Ramos (cell line): ENCODE measurements at regions not wholly inside any gene's neighbourhood (a gene's known extent, or its start where the extent isn't known, plus 50 kb on each side); places are given as distances from the start of the nearest gene placed in this dataset.

Experiments used
- in situ Hi-C: fragments of 300-500 bp; cut with MboI; formaldehyde crosslinking; loops from one replicate; pipeline ENCODE4 v1.14.3; 2022; ENCODE audit warnings: low sequenced_read_pairs; ENCODE audit not compliant: unreplicated experiment

DNA sequence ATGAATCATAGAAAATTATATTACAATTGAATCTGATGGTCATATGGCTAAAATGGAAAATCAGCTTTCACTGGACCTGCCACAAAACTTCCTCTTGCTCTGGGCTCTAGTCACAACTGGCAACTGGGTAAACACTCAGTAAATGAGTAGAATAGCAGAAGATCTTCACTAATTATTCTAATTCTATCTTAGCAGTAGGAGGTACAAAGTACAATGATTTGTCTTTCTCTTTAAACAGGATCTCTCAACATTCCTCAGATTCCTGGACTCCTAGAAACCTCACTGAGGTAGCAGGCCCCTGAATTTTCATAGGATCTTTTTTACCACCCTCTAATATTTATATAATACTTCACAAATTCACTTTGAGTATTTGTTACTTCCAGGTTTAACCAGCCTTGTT lies 239.9 kb upstream of the SMARCA2 start:
- in situ Hi-C loops: no loop called here

DNA sequence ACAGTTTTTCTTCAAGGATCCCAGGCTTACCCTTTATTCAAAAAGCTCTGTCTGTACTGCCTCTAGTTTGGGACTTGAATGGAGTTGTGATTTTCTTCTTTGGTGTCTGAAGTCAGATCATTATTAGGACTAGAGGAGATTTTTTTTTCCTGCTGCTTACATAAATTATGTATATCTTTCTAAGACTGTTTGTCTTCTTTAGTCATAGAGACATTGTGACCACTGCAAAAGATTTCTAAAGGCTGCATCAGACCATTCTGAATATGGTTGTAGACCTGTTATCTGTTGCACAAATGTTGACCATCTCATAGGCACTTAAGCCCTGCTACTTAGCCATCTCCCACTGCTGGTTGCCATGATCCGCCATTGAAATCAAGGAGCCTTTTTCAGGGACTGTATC lies 238.5 kb upstream of the SMARCA2 start:
- in situ Hi-C loops: no loop called here

DNA sequence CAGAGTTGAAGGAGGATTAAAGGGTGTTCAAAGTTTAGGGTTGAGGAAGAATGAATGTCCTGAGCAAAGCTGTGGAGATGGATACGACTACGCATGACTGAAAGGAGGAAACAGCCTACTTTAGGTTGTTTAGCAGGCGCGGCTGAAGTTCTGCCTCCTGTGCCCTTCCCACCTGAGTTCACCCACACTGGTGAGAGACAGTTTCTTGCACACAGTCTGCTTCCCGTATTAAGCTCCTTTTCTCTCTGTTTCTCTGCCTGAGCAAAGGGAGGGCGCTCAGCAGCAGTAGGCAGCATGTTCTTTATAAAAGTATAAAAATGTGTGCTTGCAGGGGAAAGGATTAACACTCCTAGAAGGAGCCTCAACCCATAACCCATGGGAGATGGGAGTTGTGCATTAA lies 224.0 kb upstream of the SMARCA2 start:
- in situ Hi-C loops: no loop called here

DNA sequence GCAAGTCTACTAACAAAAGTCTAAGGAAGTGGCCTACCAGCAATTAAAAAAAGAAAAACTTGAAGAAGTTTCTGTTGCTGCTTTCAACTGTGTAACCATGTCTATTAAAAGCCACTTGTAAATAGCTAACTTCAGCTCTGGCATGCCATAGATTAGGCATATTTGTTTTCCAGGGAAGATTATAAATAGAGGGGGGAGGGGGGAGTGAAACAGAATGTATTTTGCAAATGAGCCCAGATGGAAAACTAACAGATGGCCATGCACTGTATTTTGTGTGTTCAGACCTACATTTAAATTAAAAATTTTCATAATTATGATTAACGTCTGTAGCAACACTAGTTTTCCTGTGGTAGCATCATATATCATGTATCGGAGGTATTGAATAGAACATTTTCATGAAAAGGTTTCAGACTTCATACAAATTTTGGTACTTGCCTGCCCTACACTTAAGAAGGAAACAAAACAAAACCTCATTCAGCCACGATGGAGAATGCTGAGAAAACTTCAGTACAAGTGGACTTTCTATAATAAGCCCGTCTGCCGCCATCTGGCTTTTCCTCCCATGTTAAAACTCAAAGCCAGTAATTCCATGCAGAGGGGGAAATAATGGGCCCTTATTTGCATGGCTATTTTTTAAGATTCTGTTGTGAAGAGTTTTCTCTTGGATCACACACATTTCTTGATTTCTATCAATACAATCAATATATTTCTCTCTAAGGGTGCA lies 220.4 kb upstream of the SMARCA2 start:
- in situ Hi-C loops: no loop called here

DNA sequence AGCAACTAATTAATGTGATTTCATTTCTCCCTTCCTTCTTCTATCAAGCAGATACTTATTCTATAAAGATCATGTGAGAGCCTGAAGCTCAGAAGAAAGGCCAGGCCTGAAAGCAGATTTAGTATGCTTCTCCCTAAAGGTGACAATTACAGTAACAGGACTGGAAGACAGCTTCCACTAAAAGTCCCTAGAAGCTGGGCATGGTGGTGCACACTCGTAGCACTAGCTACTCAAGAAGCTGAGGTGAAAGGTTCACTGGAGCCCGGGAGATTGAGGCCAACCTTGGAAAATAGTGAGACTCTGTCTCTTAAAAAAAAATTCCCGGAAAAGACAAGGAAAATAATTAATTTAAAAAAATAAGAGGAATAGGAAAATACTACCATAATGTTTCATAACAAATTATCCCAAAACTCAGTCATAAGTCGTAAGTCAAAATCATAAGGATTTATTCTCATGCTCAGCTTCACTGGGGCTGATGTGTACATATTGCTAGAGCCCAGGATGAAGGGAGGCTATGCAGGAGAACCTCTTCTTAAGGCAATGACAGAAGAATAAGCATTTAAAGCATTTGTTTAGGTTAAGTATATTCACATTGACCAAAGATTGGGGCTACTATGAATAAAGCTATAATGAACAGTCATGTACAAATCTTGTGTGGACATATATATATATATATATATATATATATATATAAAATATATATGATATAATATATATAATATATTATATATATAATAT lies 210.8 kb upstream of the SMARCA2 start:
- in situ Hi-C loops: no loop called here

DNA sequence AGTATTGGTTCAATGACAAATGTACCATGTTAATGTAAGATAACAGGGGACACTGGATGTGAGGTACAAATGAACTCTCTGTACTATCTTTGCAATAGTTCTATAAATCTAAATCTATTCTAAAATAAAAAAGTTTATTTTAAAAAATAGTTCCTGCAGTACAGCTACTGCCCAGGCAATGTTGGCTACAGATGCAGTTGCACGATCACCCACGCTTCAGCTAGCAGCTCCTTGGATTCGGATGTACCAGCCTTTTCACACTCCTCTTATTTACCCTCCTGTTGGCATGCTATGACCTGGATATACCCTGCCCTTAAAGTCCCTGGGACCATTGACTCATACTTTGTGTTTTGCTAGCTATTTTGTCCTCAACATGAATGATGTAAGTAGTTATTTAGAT lies 185.4 kb upstream of the SMARCA2 start:
- in situ Hi-C loops: loop anchor here (25.0 kb wide), 1 partner anchor 367 kb away; no protein-coding TSS in a partner anchor

DNA sequence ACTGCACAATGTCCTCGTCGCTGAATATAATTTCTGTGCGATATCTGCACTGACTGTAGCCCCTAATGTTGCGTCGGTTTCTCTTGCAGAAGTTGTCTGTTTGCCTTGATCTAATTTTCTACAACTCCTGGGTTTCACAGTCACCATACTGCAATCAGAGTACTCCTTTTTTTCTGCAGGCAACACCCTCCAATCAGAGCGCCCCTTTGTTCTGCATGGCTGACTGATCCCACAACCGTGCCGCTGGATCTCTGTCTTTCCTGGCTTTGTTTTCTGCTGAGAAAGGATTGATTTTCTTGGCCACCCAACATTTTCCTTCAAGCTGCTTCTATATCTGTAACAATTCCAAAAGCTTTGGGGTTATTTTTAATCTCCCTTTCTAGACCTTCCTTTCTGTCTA lies 182.2 kb upstream of the SMARCA2 start:
- in situ Hi-C loops: loop anchor here (25.0 kb wide), 1 partner anchor 371 kb away; no protein-coding TSS in a partner anchor

DNA sequence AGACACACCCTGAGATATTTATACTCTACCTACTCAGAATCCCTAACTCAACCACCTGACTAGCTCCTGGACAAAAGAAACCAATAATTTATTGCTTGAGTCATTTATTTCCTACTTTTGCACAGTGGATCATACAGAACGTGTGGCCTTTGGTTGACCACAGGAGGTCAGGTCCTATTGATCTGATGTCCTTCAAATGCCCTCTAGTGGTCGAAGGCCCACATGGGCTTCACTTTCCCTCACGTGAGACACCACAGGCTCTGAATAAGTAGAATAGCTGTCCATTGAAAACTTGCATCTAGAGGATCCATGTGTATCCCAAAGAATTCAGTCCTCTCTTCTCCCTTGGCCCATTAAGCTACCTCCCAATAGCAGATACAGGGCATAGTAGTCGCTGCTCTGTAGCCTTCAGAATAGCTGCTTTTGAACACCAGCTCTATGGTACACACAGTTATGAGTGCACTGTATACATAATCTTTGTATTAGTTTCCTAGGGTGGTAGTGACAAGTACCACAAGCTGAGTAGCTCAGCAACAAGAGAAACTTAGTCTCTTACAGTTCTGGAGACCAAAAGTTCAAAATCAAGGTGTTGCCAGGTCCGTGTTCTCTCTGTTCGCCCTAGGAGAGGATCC lies 177.6 kb upstream of the SMARCA2 start:
- in situ Hi-C loops: loop anchor here (25.0 kb wide), 1 partner anchor 375 kb away; no protein-coding TSS in a partner anchor

DNA sequence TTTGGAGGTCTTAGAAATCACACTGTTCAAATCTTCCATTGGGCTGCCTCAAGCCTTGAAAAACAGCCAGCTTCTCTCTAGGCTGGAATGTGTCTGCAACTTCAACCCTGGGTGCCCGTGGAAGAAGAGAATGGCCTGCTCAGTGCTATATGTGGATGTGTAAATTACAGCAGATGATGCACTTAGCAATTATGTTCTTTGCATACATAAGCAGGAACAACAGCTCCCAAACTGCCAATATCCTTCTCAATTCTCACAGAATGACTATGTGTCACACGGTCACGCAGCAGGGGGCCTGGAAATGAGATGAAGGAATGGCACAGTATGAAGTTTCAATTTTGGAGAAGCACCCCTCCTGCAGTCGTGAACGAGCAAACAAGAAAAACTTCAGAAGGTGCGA lies 175.2 kb upstream of the SMARCA2 start:
- in situ Hi-C loops: loop anchor here (25.0 kb wide), 1 partner anchor 378 kb away; no protein-coding TSS in a partner anchor

DNA sequence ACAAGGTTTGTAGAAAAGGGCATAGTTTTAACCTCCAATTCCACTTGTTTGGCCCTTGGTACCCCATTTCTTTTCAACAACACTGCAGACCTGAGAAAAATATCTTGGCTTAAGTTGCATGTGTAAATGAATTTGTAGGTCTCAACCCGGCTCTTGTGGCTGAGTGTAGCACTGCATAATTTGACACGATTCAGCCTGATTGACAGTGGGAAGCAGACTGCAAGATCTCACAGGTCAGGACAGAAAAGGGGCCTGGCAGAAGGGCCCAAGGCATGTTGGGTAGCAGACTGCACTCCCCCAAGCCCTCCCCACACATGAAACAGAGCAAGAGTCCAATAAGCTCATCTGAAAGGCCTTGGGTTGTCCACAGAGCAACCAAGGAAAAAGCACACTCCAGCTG lies 169.7 kb upstream of the SMARCA2 start:
- in situ Hi-C loops: loop anchor here (25.0 kb wide), 1 partner anchor 383 kb away; no protein-coding TSS in a partner anchor

DNA sequence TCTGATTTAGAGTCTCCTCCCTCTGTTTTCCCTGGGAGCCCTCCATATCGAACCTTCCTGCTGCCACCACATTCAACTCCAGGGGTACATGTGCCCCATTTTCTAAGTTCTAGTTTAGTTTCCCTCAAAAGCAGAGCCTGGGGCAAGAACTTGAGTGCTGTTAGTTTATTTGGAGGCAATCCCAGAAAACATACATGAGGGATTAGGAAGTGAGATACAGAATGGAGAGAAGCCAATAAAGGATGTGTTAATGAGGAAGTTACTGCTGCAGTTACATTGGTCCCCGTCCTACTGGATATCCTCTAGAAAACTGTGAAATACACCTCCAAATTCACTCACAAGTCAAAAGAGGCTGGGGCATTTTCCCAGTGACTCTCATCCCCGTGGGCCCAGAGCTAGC lies 159.4 kb upstream of the SMARCA2 start:
- in situ Hi-C loops: no loop called here

DNA sequence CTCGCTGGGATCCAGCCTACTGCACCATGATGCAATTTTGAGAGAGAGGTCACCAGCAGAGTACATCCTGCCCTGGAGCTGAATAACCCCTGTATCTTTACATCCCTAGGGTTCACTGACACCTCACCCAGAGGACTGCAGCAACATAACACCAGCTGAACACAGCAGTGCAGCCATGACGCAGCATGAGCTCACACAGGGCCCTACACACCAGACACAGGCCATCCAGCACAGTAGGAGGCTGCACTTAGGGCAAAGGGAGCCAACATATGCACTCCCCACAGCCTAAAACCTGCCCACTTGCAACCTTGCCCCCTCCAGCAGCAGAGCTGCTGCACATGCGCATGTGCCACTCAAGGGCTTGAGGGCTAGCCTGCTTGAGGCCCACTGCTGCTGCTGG lies 157.3 kb upstream of the SMARCA2 start:
- in situ Hi-C loops: no loop called here

DNA sequence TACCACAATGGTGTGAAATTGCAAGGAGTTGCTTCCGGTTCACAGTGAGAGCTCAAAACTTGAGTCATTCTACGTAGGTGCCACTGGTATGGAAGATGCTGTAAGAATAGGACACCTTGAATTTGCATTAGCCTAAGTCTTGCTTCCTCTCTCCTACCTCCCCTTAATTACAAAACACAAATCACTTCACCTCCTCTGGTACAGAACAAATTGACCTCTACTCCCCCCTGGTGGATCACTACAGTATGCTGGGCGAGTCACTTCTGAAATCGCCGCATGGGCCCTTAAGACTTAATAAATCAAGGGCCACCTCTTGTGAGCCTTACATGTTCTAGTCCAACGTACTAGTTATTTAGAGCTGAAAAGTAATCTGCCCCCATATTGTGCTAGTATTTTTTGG lies 145.3 kb upstream of the SMARCA2 start:
- in situ Hi-C loops: no loop called here

DNA sequence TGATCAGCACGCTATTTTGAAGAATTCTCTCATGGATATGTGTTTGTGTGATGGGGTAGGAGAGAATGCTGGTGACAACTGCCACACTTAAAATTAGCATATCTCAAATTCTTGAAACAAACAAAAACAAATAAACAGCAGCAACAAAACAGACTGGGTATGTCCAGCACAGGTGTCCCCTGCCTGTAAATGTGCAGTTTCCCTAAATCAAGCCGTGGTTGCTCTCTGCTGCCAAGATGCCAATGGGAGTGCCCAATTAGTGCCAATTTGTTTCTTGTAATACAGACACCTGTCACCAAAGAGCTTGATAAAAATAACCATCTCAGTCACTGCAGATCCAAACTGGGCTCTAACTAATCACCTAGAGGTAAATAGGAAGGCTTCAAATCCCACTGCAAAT lies 144.2 kb upstream of the SMARCA2 start:
- in situ Hi-C loops: no loop called here

DNA sequence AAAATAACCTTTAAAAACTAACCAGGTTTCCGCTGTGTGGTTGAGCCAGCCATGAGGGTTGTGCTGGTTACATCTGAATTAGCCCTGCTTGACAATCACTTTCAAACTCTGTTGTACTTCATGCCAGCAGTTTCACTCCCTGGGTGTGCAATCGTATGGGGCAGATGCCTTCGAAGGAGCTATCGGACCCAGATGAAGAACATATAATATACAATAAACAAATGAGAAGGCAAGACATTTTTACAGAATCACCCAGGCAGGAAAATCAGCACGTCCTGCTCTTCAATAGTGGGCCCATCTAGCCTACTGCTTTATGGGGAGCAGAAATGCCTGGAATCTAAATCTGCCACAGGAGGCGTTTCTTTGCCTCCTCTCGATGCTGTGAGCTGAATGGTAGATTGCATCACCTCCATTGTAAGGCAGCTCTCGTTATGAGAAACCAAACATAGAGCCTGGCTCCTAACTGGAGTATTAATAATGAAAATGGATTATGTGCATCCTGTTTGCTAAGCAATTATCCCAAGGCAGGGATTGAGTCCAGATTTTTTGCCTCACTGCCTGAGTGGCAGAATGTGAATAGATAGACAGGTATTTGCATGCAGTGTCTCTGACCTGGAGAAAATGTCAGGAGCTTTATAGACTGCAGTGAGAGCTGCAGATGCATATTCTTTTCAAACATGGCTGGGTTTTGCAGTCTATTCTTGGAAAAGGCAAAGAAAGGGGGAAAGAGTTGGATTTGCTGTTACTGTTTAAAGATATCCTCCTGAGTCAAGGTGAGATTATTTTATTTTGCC lies 143.3 kb upstream of the SMARCA2 start:
- in situ Hi-C loops: no loop called here

DNA sequence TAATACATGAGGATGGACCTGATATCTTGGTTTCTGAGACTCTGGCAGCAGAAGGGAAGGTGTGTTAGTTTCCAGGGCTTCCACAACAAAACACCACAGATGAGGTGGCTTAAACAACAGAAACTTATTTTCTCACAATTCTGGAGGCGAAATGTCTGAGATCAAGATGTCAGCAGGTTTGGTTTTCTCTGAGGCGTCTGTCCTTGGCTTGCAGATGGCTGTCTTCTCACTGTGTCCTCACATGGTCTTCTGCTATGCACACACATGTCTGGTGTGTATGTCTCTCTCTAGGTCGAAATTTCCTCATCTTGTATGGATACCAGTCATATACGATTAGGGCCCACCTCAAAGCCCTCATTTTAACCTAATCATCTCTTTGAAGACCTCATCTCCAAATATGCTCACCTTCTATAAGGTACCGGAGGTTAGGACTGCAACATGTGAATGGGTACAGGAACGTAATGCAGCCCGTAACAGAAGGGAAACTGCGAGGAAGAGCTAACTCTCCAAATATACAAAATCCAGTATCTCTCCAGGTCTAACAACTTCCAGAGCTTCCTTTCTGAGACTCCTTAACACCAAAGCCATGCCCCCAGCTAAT lies 139.8 kb upstream of the SMARCA2 start:
- in situ Hi-C loops: no loop called here

DNA sequence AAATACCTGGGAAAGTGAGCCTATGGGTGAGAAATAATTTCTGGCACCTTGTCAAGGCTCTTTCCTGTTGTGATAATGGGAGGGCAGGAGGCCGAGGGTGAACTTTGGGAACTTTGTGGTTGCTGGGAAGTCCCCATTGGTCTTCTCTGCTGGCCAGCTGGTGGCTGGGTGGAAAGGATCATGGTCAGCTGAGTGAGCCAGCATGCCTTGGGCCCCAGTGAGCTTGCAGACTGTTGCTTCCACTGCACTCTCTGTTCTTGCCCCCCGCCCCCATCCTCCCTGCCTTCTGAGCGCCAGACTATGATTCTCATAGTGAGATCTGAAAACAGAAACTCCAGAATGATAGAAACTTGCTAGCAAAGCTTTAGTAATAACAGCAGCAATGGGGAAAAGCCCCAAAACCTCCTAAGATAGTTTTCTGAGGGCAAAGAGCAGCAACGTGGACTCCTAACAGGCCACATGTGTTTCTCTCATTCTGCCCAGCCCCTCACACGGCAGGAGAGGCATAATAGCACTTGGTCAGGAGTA lies 139.2 kb upstream of the SMARCA2 start:
- in situ Hi-C loops: no loop called here

DNA sequence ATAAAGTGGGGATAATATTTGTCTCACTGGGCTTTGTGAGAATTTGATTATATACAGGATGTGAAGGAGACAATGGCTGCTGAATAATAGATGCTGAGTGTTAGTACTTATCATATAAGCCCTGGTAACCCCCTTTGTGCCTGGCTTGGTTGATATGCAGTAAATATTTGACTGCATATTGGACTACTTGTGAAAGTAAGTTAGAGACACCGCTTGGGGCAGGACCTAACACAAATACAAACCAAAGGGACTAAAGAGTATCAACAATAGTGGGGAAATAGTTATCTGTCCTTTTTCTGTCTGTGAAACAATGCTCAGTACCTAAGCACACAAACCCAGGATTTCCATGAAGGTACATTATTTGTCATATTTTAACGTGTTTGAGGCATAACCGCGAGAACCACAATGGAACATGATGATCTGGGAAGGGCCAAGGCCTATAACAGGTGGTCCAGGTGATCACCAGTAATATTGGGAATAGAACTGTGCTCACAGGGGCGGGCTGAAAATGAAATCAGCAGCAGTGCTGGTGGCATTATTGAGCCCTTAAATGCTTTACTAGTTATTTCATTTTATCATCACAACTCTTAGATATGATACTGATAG lies 138.2 kb upstream of the SMARCA2 start:
- in situ Hi-C loops: no loop called here

DNA sequence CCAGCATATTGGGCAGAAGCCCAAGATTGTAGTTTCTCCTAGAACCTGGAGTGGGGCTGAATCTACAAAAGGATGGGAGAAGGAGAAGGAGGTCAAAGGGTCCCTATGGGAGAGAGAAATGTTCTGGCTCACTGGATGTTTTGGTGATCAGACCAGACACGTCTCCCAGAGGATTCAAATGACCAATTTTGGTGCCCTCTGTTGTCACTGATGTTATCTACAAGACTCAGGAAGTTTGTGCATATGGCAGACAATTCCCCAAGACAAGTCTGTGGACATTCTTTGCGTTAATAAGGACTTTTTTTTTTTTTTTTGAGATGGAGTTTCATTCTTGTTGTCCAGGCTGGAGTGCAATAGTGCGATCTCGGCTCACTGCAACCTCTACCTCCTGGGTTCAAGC lies 137.2 kb upstream of the SMARCA2 start:
- in situ Hi-C loops: no loop called here
